Type B pancreatic cell (in vitro differentiated cells): ENCODE measurements at regions not wholly inside any gene's neighbourhood (a gene's known extent, or its start where the extent isn't known, plus 50 kb on each side); places are given as distances from the start of the nearest gene placed in this dataset.

Source experiments
- DNase-seq: peaks from one replicate; pipeline ENCODE4 v3.0.0; 2021; ENCODE audit warnings: mixed read lengths; ENCODE audit not compliant: unreplicated experiment; ENCODE audit errors: extremely low spot score
- H3K27ac Mint-ChIP-seq: 2 replicates; pipeline ENCODE4 v1.8.0; 2021; ENCODE audit warnings: mild to moderate bottlenecking, mixed read lengths
- H3K27me3 Mint-ChIP-seq: 2 replicates; pipeline ENCODE4 v1.8.0; 2021; ENCODE audit warnings: mixed read lengths
- H3K36me3 Mint-ChIP-seq: 2 replicates; pipeline ENCODE4 v1.8.0; 2021; ENCODE audit warnings: mixed read lengths
- H3K4me1 Mint-ChIP-seq: one replicate; pipeline ENCODE4 v1.8.0; 2021; ENCODE audit warnings: mixed read lengths; ENCODE audit not compliant: unreplicated experiment
- H3K4me3 Mint-ChIP-seq: 2 replicates; pipeline ENCODE4 v1.8.0; 2021; ENCODE audit warnings: mild to moderate bottlenecking, mixed read lengths
- H3K9me3 Mint-ChIP-seq: 2 replicates; pipeline ENCODE4 v1.8.0; 2021; ENCODE audit warnings: mixed read lengths
- CTCF ChIP-seq: fragments of 200-600 bp; sonication (generic); conservative IDR thresholded peaks from 2 replicates; pipeline ENCODE4 v1.5.0; 2021; ENCODE audit warnings: antibody characterized with exemption, mild to moderate bottlenecking

DNA sequence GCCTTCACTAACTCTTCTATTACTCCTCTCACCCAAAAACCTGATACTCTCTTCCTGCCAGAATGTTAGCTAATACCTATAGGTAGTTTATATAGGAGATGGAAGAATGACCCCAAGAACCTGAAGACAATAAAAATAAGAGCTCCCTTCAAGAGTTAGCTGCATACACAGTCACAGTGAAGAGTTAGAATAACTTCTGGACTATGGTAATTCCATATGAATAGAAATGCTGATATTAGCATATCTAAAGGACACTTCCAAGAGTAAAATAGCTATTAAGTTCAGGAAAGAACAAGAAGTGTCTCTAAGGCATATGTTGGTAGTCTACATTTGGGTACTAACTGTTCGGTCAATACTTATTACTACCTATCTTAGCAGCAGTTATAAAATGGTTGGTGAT is 134.2 kb downstream of the VGLL3 start:
- Mint-ChIP-seq H3K4me1 (no peaks in the 10 kb centered on the region), H3K27ac (no peak overlapping the region), H3K9me3 (no peaks in the 10 kb centered on the region), H3K27me3 (no peaks in the 10 kb centered on the region), H3K4me3 (no peak overlapping the region), H3K36me3 (no peaks in the 10 kb centered on the region)
- TF ChIP-seq CTCF = no peak
- no peak for DNase-seq

GRCh38 chr3:86849991-86850390 is 141.0 kb downstream of the VGLL3 start:
- Mint-ChIP-seq H3K4me1 (no peaks in the 10 kb centered on the region), H3K9me3 (no peaks in the 10 kb centered on the region), H3K27ac (no peak overlapping the region), H3K4me3 (no peak overlapping the region), H3K27me3 (no peaks in the 10 kb centered on the region), H3K36me3 (no peaks in the 10 kb centered on the region)
- no peak for DNase-seq
- no peak for TF ChIP-seq CTCF

DNA sequence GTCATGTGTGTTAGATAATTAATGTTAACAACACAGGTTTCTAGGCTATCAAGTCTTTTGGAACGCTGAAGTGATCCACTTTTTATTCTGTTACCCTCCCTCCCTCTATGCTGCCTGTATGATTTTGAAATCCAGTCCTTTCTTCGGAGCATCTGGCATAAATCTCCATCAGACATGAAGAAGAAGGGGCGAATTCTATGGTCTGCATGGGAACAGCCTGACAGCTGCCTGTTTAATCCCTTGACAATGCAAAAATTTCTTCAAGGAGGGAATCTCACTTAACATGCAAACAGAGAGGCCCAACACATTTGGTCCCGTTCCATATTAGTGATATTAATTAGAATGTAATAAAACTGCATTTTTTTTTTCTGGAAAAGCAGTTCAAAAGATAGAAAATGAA is 145.2 kb downstream of the VGLL3 start:
- Mint-ChIP-seq H3K36me3 (no peaks in the 10 kb centered on the region), H3K27ac (no peak overlapping the region)

GRCh38 chr3:86838927-86839326 is 152.0 kb downstream of the VGLL3 start:
- Mint-ChIP-seq H3K4me1 (no peaks in the 10 kb centered on the region), H3K36me3 (no peaks in the 10 kb centered on the region), H3K4me3 (no peak overlapping the region), H3K9me3 (no peaks in the 10 kb centered on the region), H3K27ac (no peak overlapping the region), H3K27me3 (peaks cover 3% of the 10 kb centered on the region)
- no peak for DNase-seq
- TF ChIP-seq CTCF = no peak

More for the DNA sequence above, 145.2 kb downstream of the VGLL3 start:
- Mint-ChIP-seq H3K9me3 (no peaks in the 10 kb centered on the region), H3K4me1 (no peaks in the 10 kb centered on the region), H3K4me3 (no peak overlapping the region), H3K27me3 (no peaks in the 10 kb centered on the region)
- TF ChIP-seq CTCF = no peak
- DNase-seq = no peak

DNA sequence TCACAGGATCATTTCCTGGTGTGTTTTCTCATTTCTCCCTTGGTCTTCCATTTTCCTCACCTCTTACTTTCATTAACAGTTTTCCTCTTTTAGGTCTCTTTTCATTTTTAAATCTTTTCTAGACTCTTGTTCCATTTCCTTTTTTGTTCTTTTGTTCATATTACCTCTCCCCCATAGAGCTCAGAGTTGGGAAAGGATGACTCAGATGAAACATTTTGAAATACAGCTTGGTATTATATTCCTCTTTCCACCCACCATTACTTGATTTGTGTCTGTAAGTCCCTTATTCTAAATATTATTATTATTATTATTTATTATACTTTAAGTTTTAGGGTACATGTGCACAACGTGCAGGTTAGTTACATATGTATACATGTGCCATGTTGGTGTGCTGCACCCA is 153.1 kb downstream of the VGLL3 start:
- TF ChIP-seq CTCF = no peak
- no peak overlapping the region for H3K27ac Mint-ChIP-seq
- no peaks in the 10 kb centered on the region for H3K4me1 Mint-ChIP-seq
- no peak overlapping the region for H3K4me3 Mint-ChIP-seq
- no peaks in the 10 kb centered on the region for H3K36me3 Mint-ChIP-seq
- no peak for DNase-seq
- peaks cover 3% of the 10 kb centered on the region for H3K27me3 Mint-ChIP-seq
- H3K9me3 Mint-ChIP-seq = no peaks in the 10 kb centered on the region

- Mint-ChIP-seq H3K27me3 (peaks cover 3% of the 10 kb centered on the region), H3K9me3 (peaks cover 4% of the 10 kb centered on the region), H3K27ac (no peak overlapping the region), H3K4me1 (no peaks in the 10 kb centered on the region), H3K36me3 (no peaks in the 10 kb centered on the region), H3K4me3 (no peak overlapping the region)
- no peak for DNase-seq
- TF ChIP-seq CTCF = no peak
Measured at GRCh38 chr3:86830566-86830965, 160.4 kb downstream of the VGLL3 start.
